GM12891 (cell line): ENCODE measurements at regions not wholly inside any gene's neighbourhood (a gene's known extent, or its start where the extent isn't known, plus 50 kb on each side); places are given as distances from the start of the nearest gene placed in this dataset.

ENCODE experiments used
- PAX5 ChIP-seq: IDR thresholded peaks from 2 replicates; pipeline ENCODE4 v1.6.1; 2011; ENCODE audit warnings: low read length, moderate library complexity, mild to moderate bottlenecking; ENCODE audit not compliant: insufficient read depth, severe bottlenecking
- POLR2A ChIP-seq: IDR thresholded peaks from 2 replicates; pipeline ENCODE4 v1.6.1; 2011; ENCODE audit warnings: low read depth, low read length, control low read depth
- POLR2AphosphoS5 ChIP-seq: IDR thresholded peaks from 2 replicates; pipeline ENCODE4 v1.6.1; 2011; ENCODE audit warnings: low read depth, low read length, control low read depth
- POU2F2 ChIP-seq: IDR thresholded peaks from 2 replicates; pipeline ENCODE4 v1.6.1; 2011; ENCODE audit warnings: low read depth, mild to moderate bottlenecking, control low read depth, low read length, moderate library complexity
- SPI1 ChIP-seq: IDR thresholded peaks from 2 replicates; pipeline ENCODE4 v1.6.1; 2011; ENCODE audit warnings: low read depth, low read length, control low read depth
- TAF1 ChIP-seq: IDR thresholded peaks from 2 replicates; pipeline ENCODE4 v1.6.1; 2011; ENCODE audit warnings: low read depth, low read length, control low read depth

DNA sequence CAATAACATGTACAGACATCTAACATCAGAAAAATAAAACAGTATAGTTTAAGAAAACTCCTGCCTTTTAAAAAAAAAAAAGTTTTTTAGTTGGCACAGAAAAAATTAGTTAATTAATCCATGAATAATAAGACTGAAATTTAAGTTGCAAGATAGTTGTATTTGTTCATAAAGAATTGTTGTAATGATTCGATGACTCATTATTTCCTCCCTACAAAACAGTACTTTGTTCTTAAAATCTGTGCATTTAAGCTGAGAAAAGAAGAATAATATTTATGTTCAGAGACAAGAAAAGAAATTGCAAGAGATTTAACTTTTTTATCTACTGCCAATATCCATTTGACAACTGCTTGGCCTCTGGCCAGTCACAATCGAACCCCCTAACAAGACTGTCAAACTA is 894.7 kb downstream of the ADGRL2 start:
- TF ChIP-seq POLR2AphosphoS5, result no peak
- TF ChIP-seq POU2F2, result no peak
- TF ChIP-seq TAF1, result no peak
- TF ChIP-seq POLR2A, result no peak
- TF ChIP-seq PAX5, result no peak
- TF ChIP-seq SPI1, result no peak
